ENCODE measurements at regions not wholly inside any gene's neighbourhood (a gene's known extent, or its start where the extent isn't known, plus 50 kb on each side); places are given as distances from the start of the nearest gene placed in this dataset.

DNA sequence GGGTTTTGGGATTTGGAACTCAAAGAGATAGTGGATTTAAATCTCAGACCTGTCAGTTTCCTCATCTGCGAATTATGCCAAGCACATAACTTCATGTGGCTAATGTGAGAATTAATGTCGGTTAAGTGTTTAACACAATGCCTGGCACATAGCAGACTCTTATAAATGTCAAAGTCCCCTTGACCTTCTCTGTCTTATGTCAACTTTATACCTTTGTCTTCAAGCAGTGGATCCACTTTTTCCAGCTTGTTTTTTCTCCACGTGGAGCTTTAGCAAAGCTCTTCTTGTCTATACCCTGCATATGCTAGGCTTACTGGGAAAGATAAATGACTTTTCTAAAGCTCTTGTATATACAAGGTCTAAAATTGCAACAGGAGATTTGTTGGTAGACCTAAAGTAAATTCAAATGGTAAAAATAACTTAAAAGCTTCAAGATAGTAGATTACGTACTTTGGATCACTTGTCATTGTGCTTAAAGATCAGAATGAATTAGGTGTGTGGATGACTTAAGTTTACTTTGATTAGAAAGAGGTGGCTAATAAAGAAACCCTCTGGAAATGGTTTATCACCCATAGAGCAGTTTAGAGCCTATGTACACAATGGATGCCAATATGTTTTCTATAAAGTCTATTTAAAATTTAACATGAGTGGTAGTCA is 318.3 kb upstream of the SORL1-AS1 start:
- H3K4me1 ChIP-seq (ENCODE audit: insufficient read depth, low read length) = no peaks in the 10 kb centered on the region
- H3K27me3 ChIP-seq (ENCODE audit: control insufficient read depth in 1 of 2, insufficient read depth in 2 of 2, low read length in 2 of 2) = peaks cover 0 to 3% of the 10 kb centered on the region in 2 experiments
- DNase-seq = no peak
- ChIA-PET CTCF (no interaction called here), POLR2A (no interaction called here)
- H3K9me3 ChIP-seq (ENCODE audit: control insufficient read depth in 1 of 2, insufficient read depth in 1 of 2, low read length in 2 of 2) = peaks cover 0 to 3% of the 10 kb centered on the region in 2 experiments
- H3K27ac Mint-ChIP-seq = no peak overlapping the region
- ATAC-seq (ENCODE audit: poor library complexity) = no peak
- no peak overlapping the region for H3K4me3 Mint-ChIP-seq
- H3K27ac ChIP-seq (ENCODE audit: low read depth in 1 of 2, low read length in 2 of 2) = no peak overlapping the region
- H3K36me3 ChIP-seq (ENCODE audit: insufficient read depth, low read length) = no peaks in the 10 kb centered on the region
- H3K36me3 Mint-ChIP-seq (ENCODE audit: low read depth) = no peaks in the 10 kb centered on the region
- peaks cover 11% of the 10 kb centered on the region for H3K27me3 Mint-ChIP-seq
- TF ChIP-seq, protein P1, sequence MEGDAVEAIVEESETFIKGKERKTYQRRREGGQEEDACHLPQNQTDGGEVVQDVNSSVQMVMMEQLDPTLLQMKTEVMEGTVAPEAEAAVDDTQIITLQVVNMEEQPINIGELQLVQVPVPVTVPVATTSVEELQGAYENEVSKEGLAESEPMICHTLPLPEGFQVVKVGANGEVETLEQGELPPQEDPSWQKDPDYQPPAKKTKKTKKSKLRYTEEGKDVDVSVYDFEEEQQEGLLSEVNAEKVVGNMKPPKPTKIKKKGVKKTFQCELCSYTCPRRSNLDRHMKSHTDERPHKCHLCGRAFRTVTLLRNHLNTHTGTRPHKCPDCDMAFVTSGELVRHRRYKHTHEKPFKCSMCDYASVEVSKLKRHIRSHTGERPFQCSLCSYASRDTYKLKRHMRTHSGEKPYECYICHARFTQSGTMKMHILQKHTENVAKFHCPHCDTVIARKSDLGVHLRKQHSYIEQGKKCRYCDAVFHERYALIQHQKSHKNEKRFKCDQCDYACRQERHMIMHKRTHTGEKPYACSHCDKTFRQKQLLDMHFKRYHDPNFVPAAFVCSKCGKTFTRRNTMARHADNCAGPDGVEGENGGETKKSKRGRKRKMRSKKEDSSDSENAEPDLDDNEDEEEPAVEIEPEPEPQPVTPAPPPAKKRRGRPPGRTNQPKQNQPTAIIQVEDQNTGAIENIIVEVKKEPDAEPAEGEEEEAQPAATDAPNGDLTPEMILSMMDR (IDR thresholded peaks at IDR 0.05) = no peak
- no peak overlapping the region for H3K4me3 ChIP-seq (ENCODE audit: low read length)
- H3K9me3 Mint-ChIP-seq = no peaks in the 10 kb centered on the region
- H3K4me1 Mint-ChIP-seq (ENCODE audit: low read depth) = no peaks in the 10 kb centered on the region
- intact Hi-C loops (cut with DNase I, micrococcal nuclease) = no loop called here

DNA sequence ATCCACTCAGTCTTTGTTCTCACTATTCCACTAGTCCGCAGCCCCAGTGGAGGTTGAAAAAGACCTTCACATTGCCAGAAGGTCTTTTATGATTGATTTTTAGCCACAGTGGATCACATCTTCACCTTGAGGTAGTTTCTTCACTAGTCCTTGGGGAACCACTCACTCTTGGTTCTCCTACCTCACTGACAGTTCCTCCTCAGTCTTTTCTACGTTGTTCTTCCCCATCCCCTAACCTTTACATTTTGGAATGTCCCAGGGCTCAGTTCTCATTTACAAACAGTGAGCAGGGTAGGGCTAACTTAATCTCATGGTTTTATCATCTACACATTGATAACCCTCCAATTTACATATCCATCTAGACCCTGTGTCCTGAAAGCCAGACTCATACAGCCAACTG is 316.4 kb upstream of the SORL1-AS1 start:
- ChIA-PET POLR2A (no interaction called here), CTCF (no interaction called here)
- Histone ChIP-seq H3K27me3 (ENCODE audit: control insufficient read depth in 1 of 2, insufficient read depth in 2 of 2, low read length in 2 of 2) (peaks cover 0 to 3% of the 10 kb centered on the region in 2 experiments), H3K4me3 (ENCODE audit: low read length) (no peak overlapping the region), H3K36me3 (ENCODE audit: insufficient read depth, low read length) (no peaks in the 10 kb centered on the region), H3K4me1 (ENCODE audit: insufficient read depth, low read length) (no peaks in the 10 kb centered on the region), H3K27ac (ENCODE audit: low read depth in 1 of 2, low read length in 2 of 2) (no peak overlapping the region), H3K9me3 (ENCODE audit: control insufficient read depth in 1 of 2, insufficient read depth in 1 of 2, low read length in 2 of 2) (peaks cover 0 to 3% of the 10 kb centered on the region in 2 experiments)
- H3K27ac Mint-ChIP-seq = no peak overlapping the region
- no peaks in the 10 kb centered on the region for H3K9me3 Mint-ChIP-seq
- DNase-seq (no peak), ATAC-seq (ENCODE audit: poor library complexity) (no peak)
- H3K4me3 Mint-ChIP-seq = no peak overlapping the region
- H3K27me3 Mint-ChIP-seq = peaks cover 11% of the 10 kb centered on the region
- TF ChIP-seq, protein P1 (IDR thresholded peaks at IDR 0.05) = no peak
- intact Hi-C loops (cut with DNase I, micrococcal nuclease) = no loop called here
- H3K36me3 Mint-ChIP-seq (ENCODE audit: low read depth) = no peaks in the 10 kb centered on the region
- no peaks in the 10 kb centered on the region for H3K4me1 Mint-ChIP-seq (ENCODE audit: low read depth)

DNA sequence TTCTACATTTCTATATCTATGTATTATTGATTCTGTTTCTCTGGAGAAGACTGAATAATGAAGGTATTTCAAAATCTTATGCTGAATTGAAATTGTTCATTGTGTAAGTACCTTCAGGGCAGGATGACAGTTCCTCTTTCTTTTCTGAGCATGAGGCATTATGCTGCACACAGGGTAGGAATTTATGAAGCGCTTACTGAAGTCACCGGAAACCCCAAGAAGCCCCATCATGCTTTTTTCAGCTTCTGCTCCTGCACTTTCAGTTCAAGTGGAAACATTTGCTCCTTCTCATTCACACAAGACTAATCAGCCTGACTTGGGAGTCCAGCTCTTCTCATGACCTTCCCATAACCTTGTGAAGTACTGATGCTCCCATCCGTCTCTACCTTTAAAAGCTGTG is 314.7 kb upstream of the SORL1-AS1 start:
- ATAC-seq (ENCODE audit: poor library complexity) (no peak), DNase-seq (peak in 3 of 14 experiments; percentile 8 to 36 (median 27))
- POLR2A ChIA-PET = no interaction called here

More for the DNA sequence above, 314.7 kb upstream of the SORL1-AS1 start:
- no peaks in the 10 kb centered on the region for H3K4me1 Mint-ChIP-seq (ENCODE audit: low read depth)
- peaks cover 17% of the 10 kb centered on the region for H3K27me3 Mint-ChIP-seq
- H3K4me1 ChIP-seq (ENCODE audit: insufficient read depth, low read length) = no peaks in the 10 kb centered on the region
- no peak overlapping the region for H3K4me3 ChIP-seq (ENCODE audit: low read length)
- H3K9me3 Mint-ChIP-seq = no peaks in the 10 kb centered on the region
- H3K27me3 ChIP-seq (ENCODE audit: control insufficient read depth in 1 of 2, insufficient read depth in 2 of 2, low read length in 2 of 2) = peaks cover 0 to 3% of the 10 kb centered on the region in 2 experiments
- TF ChIP-seq, protein P1 (IDR thresholded peaks at IDR 0.05) = no peak
- intact Hi-C loops (cut with DNase I, micrococcal nuclease) = no loop called here
- CTCF ChIA-PET = no interaction called here
- H3K4me3 Mint-ChIP-seq = no peak overlapping the region
- H3K27ac ChIP-seq (ENCODE audit: low read depth in 1 of 2, low read length in 2 of 2) = no peak overlapping the region
- H3K27ac Mint-ChIP-seq = no peak overlapping the region
- H3K36me3 ChIP-seq (ENCODE audit: insufficient read depth, low read length) = no peaks in the 10 kb centered on the region
- peaks cover 0 to 8% of the 10 kb centered on the region in 2 experiments for H3K9me3 ChIP-seq (ENCODE audit: control insufficient read depth in 1 of 2, insufficient read depth in 1 of 2, low read length in 2 of 2)
- H3K36me3 Mint-ChIP-seq (ENCODE audit: low read depth) = no peaks in the 10 kb centered on the region
